ENCODE measurements at regions not wholly inside any gene's neighbourhood (a gene's known extent, or its start where the extent isn't known, plus 50 kb on each side); places are given as distances from the start of the nearest gene placed in this dataset.

GRCh38 chr7:28329661-28330363 is 82.5 kb upstream of the CREB5 start:
- Histone ChIP-seq H2AFZ (ENCODE audit: low read depth, low read length) (no peak overlapping the region), H3K9me3 (replicated peaks; ENCODE audit: control insufficient read depth, insufficient read depth, low read depth, low read length) (no peaks in the 10 kb centered on the region), H3K27me3 (ENCODE audit: control insufficient read depth in 2 of 2, insufficient read depth in 2 of 2, low read length in 2 of 2) (no peaks in the 10 kb centered on the region), H3K4me2 (ENCODE audit: insufficient read depth, low read length) (no peak overlapping the region), H3K36me3 (ENCODE audit: control insufficient read depth, insufficient read depth, low read length) (no peaks in the 10 kb centered on the region), H3K4me1 (replicated peaks in 1 of 2; ENCODE audit: control insufficient read depth in 2 of 2, insufficient read depth in 2 of 2, low read length in 2 of 2) (no peaks in the 10 kb centered on the region), H3K9me1 (ENCODE audit: control insufficient read depth, insufficient read depth, low read length) (no peaks in the 10 kb centered on the region), H3K9ac (ENCODE audit: insufficient read depth in 1 of 2, low read depth in 2 of 2, low read length in 2 of 2) (no peak overlapping the region), H3K4me3 (no peak overlapping the region), H3K27ac (ENCODE audit: extremely low read depth, low read depth, low read length) (no peak overlapping the region), H3K79me2 (ENCODE audit: control insufficient read depth, insufficient read depth, low read length) (no peaks in the 10 kb centered on the region), H4K20me1 (replicated peaks; ENCODE audit: control insufficient read depth, insufficient read depth, low read length) (no peaks in the 10 kb centered on the region)
- 0% methylated on average over 6 of the region's 6 CpGs for WGBS (ENCODE audit: insufficient coverage, low coverage, missing lambda C conversion rate)
- no TSS peak for BruUV-seq (replicated peaks)
- intact Hi-C loops (cut with micrococcal nuclease), result no loop called here
- in situ Hi-C loops (cut with MboI), result no loop called here
- DNase-seq (ENCODE audit: extremely low read depth in 1 of 4, low spot score in 3 of 4) (no peak), ATAC-seq (no peak), FAIRE-seq (no peak)
- CTCF ChIA-PET (ENCODE audit: low intra/inter-chr PET ratio), result interaction anchor here (0.6 kb wide), 1 partner anchor 905 kb away, joined by 3 read pairs; no protein-coding TSS in a partner anchor
- POLR2A ChIA-PET, result no interaction called here
- no peak for TF ChIP-seq ASH1L (IDR thresholded peaks at IDR 0.05; ENCODE audit: borderline replicate concordance, low read depth, partially characterized antibody)
- TF ChIP-seq EP400 (IDR thresholded peaks at IDR 0.05), result no peak
- no peak for TF ChIP-seq TCF15 (CRISPR knock-in tag; IDR thresholded peaks at IDR 0.05)
- TF ChIP-seq FUS (optimal IDR thresholded peaks at IDR 0.05; ENCODE audit: low read depth, low read length), result no peak
- no peak for TF ChIP-seq HMGN3 (IDR thresholded peaks at IDR 0.05; ENCODE audit: borderline replicate concordance, extremely low read depth, insufficient read length, low read depth, low read length)
- no peak for TF ChIP-seq PREB (CRISPR knock-in tag; IDR thresholded peaks at IDR 0.05)
- TF ChIP-seq ZNF407 (IDR thresholded peaks at IDR 0.05; ENCODE audit: low read depth), result no peak
- no peak for TF ChIP-seq FOXA3 (CRISPR knock-in tag; conservative IDR thresholded peaks at IDR 0.05 in 1 of 2, IDR thresholded peaks at IDR 0.05 in 1 of 2)
- no peak for TF ChIP-seq ZNF584 (CRISPR knock-in tag; IDR thresholded peaks at IDR 0.05; ENCODE audit: low read depth)
- TF ChIP-seq NFRKB (IDR thresholded peaks at IDR 0.05; ENCODE audit: low read depth), result no peak
- no peak for TF ChIP-seq XRCC5 (IDR thresholded peaks at IDR 0.05; ENCODE audit: low read depth, low read length)
- TF ChIP-seq TRIM28 (IDR thresholded peaks at IDR 0.05), result no peak
